Stimulated activated naive CD4-positive, alpha-beta T cell (primary cell): ENCODE measurements at regions not wholly inside any gene's neighbourhood (a gene's known extent, or its start where the extent isn't known, plus 50 kb on each side); places are given as distances from the start of the nearest gene placed in this dataset.
"Not testable (repeated sequence)": the region's sequence is repeated elsewhere in the genome, so short reads cannot be mapped to it uniquely, and the experiment has no call there.

ENCODE experiments used
- DNase-seq, 6 experiments: peaks; one replicate each; lab custom pipeline; 2025; lab: John Stamatoyannopoulos, UW

DNA sequence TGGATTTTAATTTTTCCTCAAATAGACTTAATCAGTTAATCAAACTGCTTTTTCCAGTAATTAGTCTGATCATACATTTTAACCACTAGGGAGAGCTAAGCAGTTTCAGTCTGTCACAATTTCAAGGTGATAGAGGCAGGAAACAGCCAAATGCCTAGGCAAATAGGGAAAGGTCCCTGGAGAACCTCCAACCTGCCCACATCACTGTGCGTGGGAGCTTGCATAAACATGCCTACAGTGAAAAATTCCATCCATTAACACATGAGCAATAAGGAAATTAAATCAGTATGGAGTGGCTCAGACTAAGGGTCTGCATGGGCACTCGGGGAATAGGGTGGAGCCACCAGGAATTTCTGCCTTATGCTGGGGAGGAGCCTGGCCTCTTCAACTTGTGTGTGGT lies 74.6 kb downstream of the AASDHPPT start:
- no peak for DNase-seq

- no peak for DNase-seq
These were observed 75.4 kb downstream of the AASDHPPT start for GRCh38 chr11:106152824-106153223.

GRCh38 chr11:106156290-106156937 lies 79.0 kb downstream of the AASDHPPT start:
- DNase-seq: no peak

GRCh38 chr11:106158406-106158805 lies 80.9 kb downstream of the AASDHPPT start:
- DNase-seq: no peak

DNA sequence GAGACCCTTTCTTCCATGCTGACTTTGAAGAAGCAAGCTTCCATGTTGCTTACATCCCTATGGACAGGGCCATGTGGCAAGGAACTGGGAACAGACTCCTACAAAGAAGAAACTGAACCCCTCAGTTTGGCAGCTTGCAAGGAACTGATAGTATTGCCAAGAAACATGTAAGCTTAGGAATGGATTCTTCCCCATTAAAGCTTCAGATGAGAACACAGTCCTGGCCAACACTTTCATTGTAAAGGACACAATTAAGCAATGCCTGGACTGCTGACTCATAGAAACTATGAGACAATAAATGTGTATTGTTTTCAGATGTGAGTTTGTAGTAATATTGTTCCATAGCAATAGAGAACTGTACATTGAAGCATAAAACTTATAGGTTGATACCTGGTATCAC lies 82.4 kb downstream of the AASDHPPT start:
- no peak for DNase-seq

- DNase-seq: no peak
These were observed 83.0 kb downstream of the AASDHPPT start for GRCh38 chr11:106160494-106160893.

GRCh38 chr11:106161775-106162634 lies 84.5 kb downstream of the AASDHPPT start:
- DNase-seq: no peak

DNA sequence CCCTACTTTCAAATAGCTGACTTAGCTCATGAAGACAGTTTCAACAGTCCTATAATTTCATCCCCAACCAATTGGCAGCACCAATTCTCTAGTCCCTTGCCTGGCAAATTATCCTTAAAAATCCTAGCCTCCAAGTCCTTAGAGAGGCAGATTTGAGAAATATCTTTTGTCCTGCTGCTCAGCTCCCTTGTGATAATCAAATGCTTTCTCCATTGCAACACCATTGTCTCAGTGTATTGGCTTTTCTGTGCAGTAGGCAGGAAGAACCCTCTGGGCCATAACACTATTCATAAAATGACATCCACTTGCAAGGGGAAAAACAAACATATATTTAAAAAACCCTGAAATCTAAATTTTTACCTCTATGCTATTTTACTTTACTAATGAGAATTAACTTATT lies 89.6 kb downstream of the AASDHPPT start:
- DNase-seq: no peak

GRCh38 chr11:106172386-106172991 lies 95.0 kb downstream of the AASDHPPT start:
- no peak for DNase-seq

DNA sequence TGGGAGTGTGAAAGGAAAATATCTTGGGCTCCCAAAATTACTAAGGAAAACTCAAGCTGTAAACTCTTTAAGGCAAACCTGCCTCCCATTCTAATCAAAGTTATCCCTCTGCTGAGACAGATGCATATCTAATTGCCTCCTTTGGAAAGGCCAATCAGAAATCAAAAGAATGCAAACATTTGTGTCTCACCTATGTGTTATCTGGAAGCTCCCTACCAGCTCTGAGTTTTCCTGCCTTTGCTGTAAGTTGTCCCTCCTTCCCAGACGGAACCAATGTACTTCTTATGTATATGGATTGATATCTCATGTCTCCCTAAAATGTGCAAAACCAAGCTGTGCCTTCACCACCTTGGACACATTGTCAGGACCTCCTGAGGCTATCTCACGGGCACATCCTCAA lies 95.8 kb downstream of the AASDHPPT start:
- DNase-seq: no peak

DNA sequence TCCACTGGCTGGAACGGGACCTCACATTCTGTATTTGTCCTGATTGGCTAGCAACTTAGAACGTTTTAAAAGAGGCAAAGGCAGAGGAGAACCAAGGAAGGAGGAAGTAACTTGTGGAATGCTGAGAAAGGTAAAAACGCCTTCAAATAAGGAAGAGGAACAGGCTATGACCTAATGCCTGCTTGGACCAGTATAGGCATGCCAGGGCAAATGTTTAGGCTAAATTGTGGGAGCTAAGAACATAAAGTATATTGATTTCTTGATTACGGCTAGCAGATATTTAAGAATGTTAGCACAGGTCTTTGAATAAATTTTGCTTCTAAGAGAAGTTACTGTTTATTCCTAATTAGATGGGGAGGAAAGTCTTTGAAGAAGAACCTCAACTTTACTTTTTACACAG lies 96.5 kb downstream of the AASDHPPT start:
- DNase-seq: not testable (repeated sequence)

DNA sequence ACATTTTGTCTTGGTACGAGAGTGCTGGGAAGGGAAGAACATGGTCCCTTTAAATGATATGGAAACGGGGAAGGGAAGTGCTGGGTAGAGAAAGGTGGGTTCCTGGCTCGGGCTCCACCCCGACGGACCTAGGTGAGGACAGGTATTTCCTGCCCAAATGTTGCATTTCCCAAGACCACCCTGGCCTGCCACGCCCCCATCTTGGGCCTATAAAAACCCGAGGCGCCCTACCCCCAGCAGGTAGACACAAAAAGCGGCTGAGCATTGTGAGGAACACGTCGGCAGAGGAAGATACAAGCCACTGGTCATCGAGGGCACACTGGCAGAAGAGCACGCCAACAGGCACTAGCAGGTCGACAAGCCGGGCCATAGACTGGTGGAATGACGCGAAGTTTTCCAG lies 99.4 kb downstream of the AASDHPPT start:
- no peak for DNase-seq

GRCh38 chr11:106177311-106177710 lies 99.8 kb downstream of the AASDHPPT start:
- no peak for DNase-seq

DNA sequence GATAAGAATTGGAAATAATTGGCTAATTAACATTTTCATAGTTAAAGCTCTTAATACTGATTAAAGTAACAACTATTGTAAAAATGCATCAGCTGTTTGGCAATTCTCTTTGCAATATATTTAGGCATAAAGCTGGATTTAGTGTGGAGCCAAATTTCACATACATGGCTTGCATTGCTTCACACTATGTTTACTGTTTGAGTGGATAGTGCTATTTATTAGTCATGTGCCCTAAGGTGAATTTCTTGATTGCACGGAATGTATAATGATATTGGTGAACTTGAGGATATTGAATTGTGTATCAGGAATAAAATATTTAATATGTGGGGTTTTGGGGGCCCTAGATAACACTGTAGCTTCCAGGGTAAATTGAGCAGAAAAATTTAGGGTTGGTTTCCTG lies 100.9 kb downstream of the AASDHPPT start:
- DNase-seq: no peak

GRCh38 chr11:106179048-106179447 lies 101.6 kb downstream of the AASDHPPT start:
- DNase-seq: no peak

DNA sequence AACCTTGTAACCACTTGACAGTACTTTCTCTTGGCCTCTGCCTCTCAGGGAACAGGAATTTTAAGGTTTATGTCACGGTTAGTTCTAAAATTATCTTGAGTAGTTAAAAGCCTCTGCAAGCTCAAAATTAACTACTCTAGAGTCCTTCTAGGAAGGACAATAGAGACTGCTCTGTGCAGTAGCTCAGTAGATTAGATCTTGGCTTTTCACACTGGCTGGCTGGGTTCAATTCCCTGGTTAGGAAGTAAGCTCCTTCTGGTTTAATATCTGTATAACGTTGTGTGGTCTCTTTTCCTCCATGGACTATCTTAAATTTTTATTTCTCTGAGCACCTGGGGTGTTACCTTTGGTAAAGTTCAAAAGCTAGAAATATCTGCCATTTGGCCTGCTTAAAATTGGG lies 109.2 kb downstream of the AASDHPPT start:
- no peak for DNase-seq

- DNase-seq: no peak
These were observed 110.5 kb downstream of the AASDHPPT start for GRCh38 chr11:106187860-106188456.

GRCh38 chr11:106193956-106194355 lies 116.5 kb downstream of the AASDHPPT start:
- DNase-seq: no peak

DNA sequence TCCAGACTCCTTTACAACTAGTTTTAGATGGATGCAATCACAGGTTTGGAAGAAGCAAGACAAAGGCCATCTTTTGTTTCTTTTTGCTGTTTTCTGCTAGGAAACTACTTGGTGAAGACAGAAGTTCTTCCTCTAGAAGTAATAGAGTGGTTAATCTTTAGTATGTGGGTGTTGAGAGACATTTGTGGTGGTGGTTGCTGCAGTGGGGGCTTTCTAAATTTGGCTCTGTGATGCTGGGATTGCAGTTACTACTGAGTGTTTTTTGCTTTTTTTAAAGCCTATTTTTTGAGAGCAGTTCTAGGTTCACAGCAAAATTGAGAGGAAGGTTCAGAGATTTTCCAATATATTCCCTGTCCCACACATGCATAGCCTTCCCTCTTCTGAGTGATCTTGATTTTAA lies 120.0 kb downstream of the AASDHPPT start:
- DNase-seq: no peak

GRCh38 chr11:106202935-106203620 lies 125.6 kb downstream of the AASDHPPT start:
- no peak for DNase-seq

- DNase-seq: no peak
These were observed 131.3 kb downstream of the AASDHPPT start for GRCh38 chr11:106208760-106209159.

- DNase-seq: no peak
These were observed 134.6 kb downstream of the AASDHPPT start for GRCh38 chr11:106212081-106212480.
